GM23248 (cell line): ENCODE measurements at regions not wholly inside any gene's neighbourhood (a gene's known extent, or its start where the extent isn't known, plus 50 kb on each side); places are given as distances from the start of the nearest gene placed in this dataset.

ENCODE experiments used
- DNase-seq: peaks from one replicate; pipeline ENCODE4 v3.0.0-alpha.2; 2015
- H2AFZ ChIP-seq: fragments of 200-600 bp; sonication (generic); 2 replicates; pipeline ENCODE4 v1.6.1; 2016; ENCODE audit warnings: antibody characterized with exemption
- H3F3A ChIP-seq: fragments of 200-600 bp; sonication (generic); 2 replicates; pipeline ENCODE4 v1.6.1; 2016; ENCODE audit warnings: mild to moderate bottlenecking, antibody characterized with exemption, mixed run types; ENCODE audit not compliant: insufficient read depth
- H3K27ac ChIP-seq: fragments of 200-600 bp; sonication (generic); 2 replicates; pipeline ENCODE4 v1.5.1; 2016; ENCODE audit warnings: mild to moderate bottlenecking
- H3K27me3 ChIP-seq: fragments of 200-600 bp; sonication (generic); replicated peaks from 2 replicates; pipeline ENCODE4 v1.6.1; 2016; ENCODE audit warnings: mild to moderate bottlenecking; ENCODE audit not compliant: insufficient read depth
- H3K36me3 ChIP-seq: fragments of 200-600 bp; sonication (generic); 2 replicates; pipeline ENCODE4 v1.6.1; 2016; ENCODE audit warnings: low read depth, mild to moderate bottlenecking
- H3K4me1 ChIP-seq: fragments of 200-600 bp; sonication (generic); 2 replicates; pipeline ENCODE4 v1.6.1; 2016; ENCODE audit warnings: mild to moderate bottlenecking; ENCODE audit not compliant: insufficient read depth
- H3K4me2 ChIP-seq: fragments of 200-600 bp; sonication (generic); one replicate; pipeline ENCODE4 v1.6.1; 2016; ENCODE audit warnings: mild to moderate bottlenecking; ENCODE audit not compliant: unreplicated experiment
- H3K4me3 ChIP-seq: fragments of 200-600 bp; sonication (generic); 2 replicates; pipeline ENCODE4 v1.5.1; 2016; ENCODE audit warnings: mild to moderate bottlenecking
- H3K79me2 ChIP-seq: fragments of 200-600 bp; sonication (generic); 2 replicates; pipeline ENCODE4 v1.6.1; 2016; ENCODE audit warnings: mild to moderate bottlenecking; ENCODE audit not compliant: insufficient read depth
- H3K9ac ChIP-seq: fragments of 200-600 bp; sonication (generic); 2 replicates; pipeline ENCODE4 v1.6.1; 2016; ENCODE audit warnings: mild to moderate bottlenecking
- H3K9me2 ChIP-seq: fragments of 200-600 bp; sonication (generic); 2 replicates; pipeline ENCODE4 v1.6.1; 2016; ENCODE audit warnings: mixed run types, mild to moderate bottlenecking, moderate library complexity; ENCODE audit not compliant: insufficient read depth
- H3K9me3 ChIP-seq: fragments of 200-600 bp; sonication (generic); one replicate; pipeline ENCODE4 v1.6.1; 2017; ENCODE audit warnings: low read depth
- H4K20me1 ChIP-seq: fragments of 200-600 bp; sonication (generic); 2 replicates; pipeline ENCODE4 v1.6.0; 2016; ENCODE audit not compliant: insufficient read depth
- EZH2 ChIP-seq: fragments of 200-600 bp; sonication (generic); IDR thresholded peaks from 2 replicates; pipeline ENCODE4 v1.6.1; 2018; ENCODE audit warnings: antibody characterized with exemption, mild to moderate bottlenecking; ENCODE audit not compliant: insufficient read depth, poor library complexity, severe bottlenecking
- EZH2phosphoT487 ChIP-seq: fragments of 200-600 bp; sonication (generic); IDR thresholded peaks from 2 replicates; pipeline ENCODE4 v1.6.1; 2018; ENCODE audit warnings: antibody characterized with exemption, moderate library complexity, mild to moderate bottlenecking, low read depth; ENCODE audit not compliant: insufficient read depth
- WGBS, 2 experiments: methylation state at CpG; one replicate each; pipeline ENCODE4 v1.1.6; 2015 to 2017; ENCODE audit warnings: low lambda C conversion rate in 2 of 2, low coverage in 1 of 2; ENCODE audit errors: missing lambda C conversion rate in 2 of 2; 5-methylcytosine and 5-hydroxymethylcytosine counted together
- in situ Hi-C: fragments of 300-500 bp; cut with MboI; formaldehyde crosslinking; loops from 2 replicates; pipeline ENCODE4 v1.15.0; 2020

DNA sequence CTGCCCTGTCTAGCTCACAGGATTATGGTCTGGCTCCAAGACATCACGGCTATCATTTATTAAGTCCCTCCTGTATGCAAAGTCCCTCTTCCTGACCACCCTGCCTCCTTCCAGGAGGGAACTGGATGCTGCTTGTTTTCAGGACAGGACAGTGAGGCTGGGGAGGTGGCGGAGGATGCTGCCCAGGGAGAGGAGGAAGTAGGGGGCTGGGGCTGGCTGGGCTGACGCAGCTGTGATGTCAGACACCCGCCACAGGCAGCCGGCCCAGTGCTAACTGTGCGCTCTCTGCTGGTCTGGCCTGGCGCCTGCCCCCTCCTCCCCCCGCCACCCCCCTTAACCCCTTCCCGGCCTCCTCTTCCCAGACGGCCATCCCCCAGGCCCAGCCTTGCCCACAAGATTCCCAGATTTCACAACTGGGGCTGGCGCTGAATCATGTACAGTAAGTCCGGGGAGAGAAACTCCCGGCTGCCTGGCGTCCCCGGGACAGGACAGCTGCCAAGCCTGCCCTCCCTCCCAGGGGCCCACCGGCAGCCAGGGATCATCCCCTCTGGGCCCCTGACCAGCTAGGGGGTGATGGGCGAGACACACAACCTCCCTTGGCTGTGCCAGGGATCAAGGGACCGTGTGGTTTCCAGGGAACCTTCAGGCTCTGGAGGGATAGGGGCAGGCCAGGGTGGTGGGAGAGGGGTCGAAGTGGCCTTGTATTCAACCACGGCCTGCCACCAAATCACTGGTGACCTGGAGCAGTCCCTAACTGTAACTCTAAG is 118.1 kb downstream of the CEBPB start:
- 2 to 3% methylated on average over 13 to 20 of the region's 20 CpGs for WGBS, 2 experiments
- in situ Hi-C loops = no loop called here
- H2AFZ ChIP-seq = peak overlapping the region; percentile 40; the same call in 1 of the 2 replicates

DNA sequence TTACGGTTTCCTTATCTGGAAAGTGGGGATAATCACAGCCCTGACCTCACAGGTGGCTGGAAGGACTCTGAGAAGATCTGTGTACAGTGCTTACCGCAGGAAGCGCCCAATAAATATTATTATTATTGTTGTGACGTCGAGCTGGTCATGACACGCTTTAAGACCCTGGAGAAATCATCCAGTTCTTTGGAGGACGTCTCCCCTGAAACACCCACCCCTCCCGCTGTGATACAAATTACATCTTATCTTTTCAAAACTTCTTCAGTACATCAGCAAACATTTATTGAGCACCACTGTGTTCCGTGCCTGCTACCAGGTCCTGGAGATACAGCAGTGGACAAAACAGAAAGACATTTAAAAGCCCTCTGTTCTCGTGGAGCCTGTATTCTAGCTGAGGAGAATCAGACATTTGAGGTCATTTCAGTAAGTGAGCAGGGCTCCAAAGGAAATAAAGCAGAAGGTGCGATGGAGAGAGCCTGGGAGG is 118.7 kb downstream of the CEBPB start:
- H3F3A ChIP-seq = peaks cover 47% of the 10 kb centered on the region
- peak; percentile 53 for DNase-seq
- H3K79me2 ChIP-seq = no peaks in the 10 kb centered on the region
- no peak for TF ChIP-seq EZH2phosphoT487
- no peak for TF ChIP-seq EZH2
- no peaks in the 10 kb centered on the region for H3K36me3 ChIP-seq
- H3K9ac ChIP-seq = peak overlapping the region; percentile 79
- peak overlapping the region; percentile 31 for H3K4me2 ChIP-seq
- H3K4me1 ChIP-seq = peaks cover 54% of the 10 kb centered on the region
- peak overlapping the region; percentile 40; the same call in 1 of the 2 replicates for H2AFZ ChIP-seq
- no peaks in the 10 kb centered on the region for H3K9me3 ChIP-seq
- H3K4me3 ChIP-seq = peak overlapping the region; percentile 27
- H3K27me3 ChIP-seq = no peaks in the 10 kb centered on the region
- in situ Hi-C loops = no loop called here
- whole genome bisulfite sequencing, 2 experiments = 37 to 42% methylated on average over 11 of the region's 11 CpGs
- H4K20me1 ChIP-seq = no peaks in the 10 kb centered on the region
- no peaks in the 10 kb centered on the region for H3K9me2 ChIP-seq
- peak overlapping the region; percentile 87 for H3K27ac ChIP-seq

More for the DNA sequence above, 118.1 kb downstream of the CEBPB start:
- peak overlapping the region; percentile 79 for H3K9ac ChIP-seq
- no peaks in the 10 kb centered on the region for H3K9me3 ChIP-seq
- no peaks in the 10 kb centered on the region for H3K27me3 ChIP-seq
- no peak for TF ChIP-seq EZH2
- no peak for TF ChIP-seq EZH2phosphoT487
- H4K20me1 ChIP-seq = no peaks in the 10 kb centered on the region
- H3K4me2 ChIP-seq = peak overlapping the region; percentile 59
- peaks cover 60% of the 10 kb centered on the region for H3K4me1 ChIP-seq
- H3K4me3 ChIP-seq = peak overlapping the region; percentile 27
- H3K9me2 ChIP-seq = no peaks in the 10 kb centered on the region
- peaks cover 46% of the 10 kb centered on the region for H3F3A ChIP-seq
- H3K79me2 ChIP-seq = no peaks in the 10 kb centered on the region
- no peaks in the 10 kb centered on the region for H3K36me3 ChIP-seq
- peak overlapping the region; percentile 92 for H3K27ac ChIP-seq
- peak; percentile 97 for DNase-seq

DNA sequence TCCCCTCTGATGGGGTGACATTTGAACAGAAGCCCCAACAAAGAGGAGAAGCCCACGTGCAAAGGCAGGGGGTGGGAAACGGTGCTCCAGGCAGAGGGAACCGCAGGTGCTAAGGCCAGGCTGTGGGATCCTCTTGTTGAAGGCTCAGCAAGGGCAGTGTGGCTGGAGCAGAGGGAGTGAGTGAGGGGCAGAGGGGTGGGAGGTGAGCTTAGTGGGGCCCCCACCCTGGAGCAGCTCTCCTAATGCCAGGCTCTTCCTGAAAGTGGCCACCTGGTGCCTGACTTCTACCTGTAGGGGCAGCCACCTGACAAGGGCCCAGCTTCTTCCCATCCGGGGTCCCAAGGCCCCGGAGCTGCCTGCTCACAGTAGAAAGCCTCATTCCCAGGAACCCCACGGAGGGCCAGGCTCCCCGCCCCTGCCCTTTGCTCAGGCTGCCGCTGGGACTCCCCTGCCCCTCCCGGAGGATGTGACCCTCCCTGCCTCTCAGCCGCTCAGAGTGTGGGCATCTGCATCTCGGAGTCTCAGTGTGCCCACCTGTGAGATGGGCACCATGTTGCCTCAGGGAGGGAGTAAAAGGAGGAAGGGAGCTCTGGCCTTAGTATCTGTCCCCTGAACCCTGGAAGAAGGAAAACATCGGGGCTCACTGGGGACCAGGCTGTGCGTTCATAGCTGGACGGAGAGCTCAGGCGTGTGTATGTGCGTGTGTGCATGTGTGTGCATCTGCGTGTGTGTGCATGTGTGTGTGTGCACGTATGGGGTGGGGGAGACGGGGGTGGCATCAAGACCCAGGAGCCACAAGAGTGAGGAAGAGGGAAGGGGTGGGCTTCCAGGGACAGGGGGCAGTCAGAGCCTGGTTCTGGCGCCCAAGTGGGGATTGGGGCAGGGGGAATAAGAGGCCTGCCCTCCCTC is 119.4 kb downstream of the CEBPB start:
- H4K20me1 ChIP-seq = no peaks in the 10 kb centered on the region
- 89% methylated on average over 15 to 20 of the region's 20 CpGs for WGBS, 2 experiments
- H3K9ac ChIP-seq = peak overlapping the region; percentile 79
- H3K27me3 ChIP-seq = no peaks in the 10 kb centered on the region
- 0 out of 2 replicates have a peak overlapping the region, but pooled peaks have one; percentile 40 for H2AFZ ChIP-seq
- in situ Hi-C loops = no loop called here
- no peaks in the 10 kb centered on the region for H3K79me2 ChIP-seq
- H3K27ac ChIP-seq = peak overlapping the region; percentile 87
- H3K9me3 ChIP-seq = no peaks in the 10 kb centered on the region
- H3K36me3 ChIP-seq = no peaks in the 10 kb centered on the region
- TF ChIP-seq EZH2phosphoT487 (no peak), EZH2 (no peak)
- H3F3A ChIP-seq = peaks cover 44% of the 10 kb centered on the region
- no peaks in the 10 kb centered on the region for H3K9me2 ChIP-seq
- DNase-seq = no peak
- no peak overlapping the region for H3K4me3 ChIP-seq
- peaks cover 47% of the 10 kb centered on the region for H3K4me1 ChIP-seq
- peak overlapping the region; percentile 31 for H3K4me2 ChIP-seq

DNA sequence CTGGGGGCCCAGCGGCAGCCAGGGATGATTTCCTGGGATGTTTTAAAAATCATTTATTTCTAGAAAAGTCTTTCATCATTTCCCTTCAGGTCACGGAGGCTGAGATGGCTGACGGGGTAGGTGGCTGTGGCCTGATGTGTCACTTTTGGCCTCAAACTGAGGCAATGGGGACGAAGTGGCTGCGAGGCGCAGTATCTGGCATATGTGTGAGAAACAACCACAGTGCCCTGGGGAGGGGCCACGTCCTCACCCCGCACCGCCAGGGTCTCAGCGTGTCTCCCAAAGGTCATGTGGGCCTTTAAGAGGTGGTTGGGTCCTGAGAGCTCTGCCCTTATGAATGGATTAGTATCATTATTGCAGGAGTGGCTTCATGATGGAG is 120.0 kb downstream of the CEBPB start:
- Histone ChIP-seq H3K9me3 (no peaks in the 10 kb centered on the region), H3K27me3 (no peaks in the 10 kb centered on the region), H3K4me3 (no peak overlapping the region), H3K9me2 (no peaks in the 10 kb centered on the region), H3F3A (peaks cover 47% of the 10 kb centered on the region), H2AFZ (no peak overlapping the region), H4K20me1 (no peaks in the 10 kb centered on the region), H3K4me2 (no peak overlapping the region), H3K79me2 (no peaks in the 10 kb centered on the region), H3K4me1 (peaks cover 43% of the 10 kb centered on the region), H3K36me3 (no peaks in the 10 kb centered on the region), H3K27ac (no peak overlapping the region), H3K9ac (no peak overlapping the region)
- no peak for DNase-seq
- in situ Hi-C loops = no loop called here
- 89 to 95% methylated on average over 10 of the region's 10 CpGs for WGBS, 2 experiments
- no peak for TF ChIP-seq EZH2phosphoT487
- no peak for TF ChIP-seq EZH2
